ENCODE measurements at regions not wholly inside any gene's neighbourhood (a gene's known extent, or its start where the extent isn't known, plus 50 kb on each side); places are given as distances from the start of the nearest gene placed in this dataset.

DNA sequence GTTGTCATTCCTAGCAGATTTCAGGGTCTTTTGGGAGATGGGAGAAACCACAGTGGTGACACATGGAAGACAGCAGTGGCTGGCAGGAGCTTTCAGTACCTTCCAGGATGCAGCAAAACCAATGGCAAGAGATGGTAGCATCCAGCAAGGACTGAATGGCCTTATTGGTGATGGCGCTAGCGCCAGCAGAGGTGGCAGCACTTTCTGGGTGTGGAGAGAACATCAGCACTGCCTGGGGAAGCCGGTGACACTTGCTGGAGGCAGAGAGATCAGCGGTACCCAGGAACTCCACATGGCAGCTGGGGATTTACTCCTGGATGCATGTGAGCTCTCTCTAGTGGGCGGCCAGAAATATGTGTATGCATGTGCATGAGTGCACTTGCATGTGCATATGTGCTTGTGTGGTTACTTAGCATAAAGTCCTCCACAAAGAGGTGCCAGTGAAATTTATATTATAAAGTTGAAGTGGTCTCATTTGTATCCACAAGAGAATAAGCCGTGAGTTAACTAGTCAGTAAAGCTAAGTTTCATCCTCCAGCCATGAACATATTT, 364.7 kb downstream of the LMX1A start:
- no peaks in the 10 kb centered on the region for H3K9me3 ChIP-seq
- H3K4me3 ChIP-seq, result no peak overlapping the region
- DNase-seq (ENCODE audit: low spot score in 2 of 2), result no peak
- H3K27ac ChIP-seq, result no peak overlapping the region
- intact Hi-C loops (cut with DNase I; ENCODE audit: low total_unique reads), result no loop called here
- no peaks in the 10 kb centered on the region for H3K4me1 ChIP-seq
- no peaks in the 10 kb centered on the region for H3K27me3 ChIP-seq
- TF ChIP-seq POLR2AphosphoS5 (IDR thresholded peaks at IDR 0.05) (no peak), POLR2A (IDR thresholded peaks at IDR 0.05) (no peak)
- TF ChIP-seq, protein P1, sequence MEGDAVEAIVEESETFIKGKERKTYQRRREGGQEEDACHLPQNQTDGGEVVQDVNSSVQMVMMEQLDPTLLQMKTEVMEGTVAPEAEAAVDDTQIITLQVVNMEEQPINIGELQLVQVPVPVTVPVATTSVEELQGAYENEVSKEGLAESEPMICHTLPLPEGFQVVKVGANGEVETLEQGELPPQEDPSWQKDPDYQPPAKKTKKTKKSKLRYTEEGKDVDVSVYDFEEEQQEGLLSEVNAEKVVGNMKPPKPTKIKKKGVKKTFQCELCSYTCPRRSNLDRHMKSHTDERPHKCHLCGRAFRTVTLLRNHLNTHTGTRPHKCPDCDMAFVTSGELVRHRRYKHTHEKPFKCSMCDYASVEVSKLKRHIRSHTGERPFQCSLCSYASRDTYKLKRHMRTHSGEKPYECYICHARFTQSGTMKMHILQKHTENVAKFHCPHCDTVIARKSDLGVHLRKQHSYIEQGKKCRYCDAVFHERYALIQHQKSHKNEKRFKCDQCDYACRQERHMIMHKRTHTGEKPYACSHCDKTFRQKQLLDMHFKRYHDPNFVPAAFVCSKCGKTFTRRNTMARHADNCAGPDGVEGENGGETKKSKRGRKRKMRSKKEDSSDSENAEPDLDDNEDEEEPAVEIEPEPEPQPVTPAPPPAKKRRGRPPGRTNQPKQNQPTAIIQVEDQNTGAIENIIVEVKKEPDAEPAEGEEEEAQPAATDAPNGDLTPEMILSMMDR (IDR thresholded peaks at IDR 0.05), result no peak
- H3K36me3 ChIP-seq, result no peaks in the 10 kb centered on the region

DNA sequence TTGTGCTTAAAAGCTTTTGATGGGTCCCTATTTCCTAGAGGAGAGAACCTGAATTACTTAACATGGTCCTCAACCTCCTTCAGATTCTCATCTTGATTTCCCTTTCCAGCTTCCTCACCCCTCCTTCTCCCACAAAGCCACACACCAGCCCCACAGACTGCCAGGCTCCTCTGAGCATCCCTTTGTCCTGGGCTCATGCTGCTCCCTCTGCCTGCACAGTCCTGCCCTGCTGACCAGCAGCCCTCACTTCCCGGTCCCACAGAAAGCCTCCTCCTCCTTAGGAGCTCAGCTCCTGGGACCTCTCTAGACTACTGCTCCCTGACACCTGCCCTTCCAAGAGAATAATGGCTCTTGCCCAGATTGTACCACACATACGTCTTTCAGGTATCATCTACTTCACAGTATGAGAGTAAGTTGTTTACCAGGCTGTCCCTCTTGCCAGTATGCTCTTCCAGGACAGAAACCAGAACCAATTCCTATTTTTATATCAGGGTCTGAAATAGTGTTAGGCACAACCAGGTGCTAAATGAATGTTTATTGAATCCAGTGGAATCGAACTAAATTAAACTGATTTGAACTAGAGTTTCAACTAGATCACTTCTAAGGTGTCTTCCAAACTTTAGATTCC, 373.4 kb downstream of the LMX1A start:
- intact Hi-C loops (cut with DNase I; ENCODE audit: low total_unique reads), result no loop called here
- Histone ChIP-seq H3K4me3 (no peak overlapping the region), H3K4me1 (no peaks in the 10 kb centered on the region), H3K27me3 (no peaks in the 10 kb centered on the region), H3K27ac (no peak overlapping the region), H3K36me3 (no peaks in the 10 kb centered on the region), H3K9me3 (no peaks in the 10 kb centered on the region)
- TF ChIP-seq POLR2AphosphoS5 (IDR thresholded peaks at IDR 0.05), result no peak
- TF ChIP-seq POLR2A (IDR thresholded peaks at IDR 0.05), result no peak
- TF ChIP-seq, protein P1 (IDR thresholded peaks at IDR 0.05), result no peak
- DNase-seq (ENCODE audit: low spot score in 2 of 2), result no peak

DNA sequence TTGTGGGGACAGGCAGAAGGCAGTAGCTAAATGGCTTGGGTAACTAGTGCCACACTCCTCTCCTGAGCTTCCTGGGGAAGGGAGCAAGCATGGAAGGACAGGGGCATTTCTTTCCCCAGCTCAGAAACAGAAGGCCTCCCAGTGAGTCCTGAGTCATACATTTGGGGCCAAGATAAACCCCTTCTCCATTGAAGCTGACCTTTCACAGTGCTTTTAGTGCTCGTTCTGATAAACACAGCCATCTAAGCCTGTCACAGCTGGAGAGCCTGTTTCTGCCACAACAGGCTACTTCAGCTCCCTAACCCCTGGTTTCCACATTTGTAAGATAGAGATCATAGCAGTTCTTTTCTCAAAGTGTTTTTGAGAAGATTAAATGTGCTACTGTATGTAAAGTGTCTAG, 374.0 kb downstream of the LMX1A start:
- Histone ChIP-seq H3K27me3 (no peaks in the 10 kb centered on the region), H3K4me3 (no peak overlapping the region), H3K9me3 (no peaks in the 10 kb centered on the region), H3K27ac (no peak overlapping the region), H3K4me1 (no peaks in the 10 kb centered on the region), H3K36me3 (no peaks in the 10 kb centered on the region)
- DNase-seq (ENCODE audit: low spot score in 2 of 2), result no peak
- intact Hi-C loops (cut with DNase I; ENCODE audit: low total_unique reads), result no loop called here
- TF ChIP-seq POLR2AphosphoS5 (IDR thresholded peaks at IDR 0.05) (no peak), POLR2A (IDR thresholded peaks at IDR 0.05) (no peak)
- TF ChIP-seq, protein P1 (IDR thresholded peaks at IDR 0.05), result no peak

DNA sequence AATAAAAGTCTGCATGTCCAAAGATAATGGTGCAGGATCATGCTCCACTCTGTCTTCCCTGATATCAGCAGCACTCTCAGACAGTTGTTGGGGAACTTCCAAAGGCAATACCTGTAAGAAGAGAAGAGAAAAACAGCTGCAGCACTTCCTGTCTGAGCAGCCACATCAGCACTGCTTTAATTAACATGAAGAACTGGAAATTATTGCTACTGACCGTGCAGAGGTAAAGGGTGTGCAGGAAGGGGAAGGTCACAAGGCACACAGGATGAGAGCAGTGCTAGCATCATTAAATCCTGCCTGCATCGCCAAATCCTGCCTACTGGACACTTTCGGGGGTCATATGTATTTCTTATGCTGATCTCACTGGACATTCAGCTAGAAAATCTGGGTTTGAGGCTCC, 379.0 kb downstream of the LMX1A start:
- Histone ChIP-seq H3K27me3 (no peaks in the 10 kb centered on the region), H3K9me3 (no peaks in the 10 kb centered on the region), H3K27ac (no peak overlapping the region), H3K4me3 (no peak overlapping the region), H3K4me1 (no peaks in the 10 kb centered on the region), H3K36me3 (no peaks in the 10 kb centered on the region)
- intact Hi-C loops (cut with DNase I; ENCODE audit: low total_unique reads), result no loop called here
- DNase-seq (ENCODE audit: low spot score in 2 of 2), result no peak
- TF ChIP-seq POLR2A (IDR thresholded peaks at IDR 0.05) (no peak), POLR2AphosphoS5 (IDR thresholded peaks at IDR 0.05) (no peak)
- TF ChIP-seq, protein P1 (IDR thresholded peaks at IDR 0.05), result no peak

DNA sequence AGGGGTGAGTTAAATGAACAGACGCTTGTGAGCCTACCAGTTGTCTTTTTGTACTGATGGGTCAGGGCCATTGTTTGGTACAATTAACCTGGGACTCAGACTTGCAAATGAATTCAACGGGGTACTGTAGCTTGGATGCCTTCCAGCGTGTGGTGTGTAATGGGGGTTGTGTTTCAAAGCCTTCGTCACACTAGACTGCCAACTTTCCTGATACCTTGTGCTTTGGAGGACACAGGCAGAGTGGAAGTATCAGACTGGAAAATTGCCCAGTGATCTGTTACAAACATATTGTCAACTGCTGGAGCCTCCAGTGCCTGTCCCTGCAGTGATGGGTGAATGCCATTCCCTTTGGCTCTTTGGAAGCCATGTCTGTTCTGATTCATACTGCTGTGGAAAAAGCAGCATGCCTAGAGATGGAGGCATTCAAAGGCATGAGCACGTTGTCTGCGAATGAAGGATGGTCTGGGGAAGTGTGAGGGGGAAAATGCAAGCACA, 384.5 kb downstream of the LMX1A start:
- Histone ChIP-seq H3K9me3 (no peaks in the 10 kb centered on the region), H3K4me1 (no peaks in the 10 kb centered on the region), H3K27ac (no peak overlapping the region), H3K4me3 (no peak overlapping the region), H3K27me3 (no peaks in the 10 kb centered on the region), H3K36me3 (no peaks in the 10 kb centered on the region)
- TF ChIP-seq, protein P1 (IDR thresholded peaks at IDR 0.05), result no peak
- intact Hi-C loops (cut with DNase I; ENCODE audit: low total_unique reads), result no loop called here
- DNase-seq (ENCODE audit: low spot score in 2 of 2), result no peak
